ENCODE measurements at regions not wholly inside any gene's neighbourhood (a gene's known extent, or its start where the extent isn't known, plus 50 kb on each side); places are given as distances from the start of the nearest gene placed in this dataset.

DNA sequence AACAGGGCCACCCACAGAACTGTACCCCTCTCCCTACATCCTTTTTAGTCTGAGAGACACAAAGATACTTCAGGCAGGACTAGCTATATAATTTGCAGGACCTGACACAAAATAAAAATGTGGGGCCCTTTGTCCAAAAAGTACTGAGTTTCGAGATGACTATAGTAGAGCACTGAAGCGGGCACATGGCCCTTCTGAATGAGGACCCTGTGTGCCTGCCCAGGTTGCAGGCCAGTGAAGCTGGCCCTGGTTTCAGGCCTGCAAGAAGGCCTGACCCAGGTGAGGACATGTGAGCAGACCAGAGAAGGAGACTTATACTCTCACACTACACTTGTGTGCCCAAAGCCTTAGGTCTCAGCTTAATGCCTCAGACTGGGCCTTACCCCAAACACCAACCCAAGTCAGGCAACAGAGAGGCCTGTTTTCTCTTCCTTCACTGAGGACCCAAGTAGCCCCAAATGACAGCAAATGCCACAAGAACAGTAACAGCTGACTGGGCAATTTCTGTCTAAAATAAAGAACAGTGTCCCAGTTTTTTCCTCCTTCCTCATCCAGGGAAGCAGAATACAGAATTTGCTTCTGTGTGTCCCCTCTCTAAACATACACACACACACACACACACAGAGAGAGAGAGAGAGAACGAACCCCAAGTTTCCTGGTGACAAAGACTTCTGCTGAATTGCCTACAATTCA is 100.9 kb upstream of the ARHGEF3 start:
- Histone ChIP-seq H3K4me3 (ENCODE audit: low read depth, low read length) (no peak overlapping the region), H3K9me3 (ENCODE audit: control insufficient read depth in 2 of 2, low read length in 2 of 2) (no peaks in the 10 kb centered on the region), H3K36me3 (ENCODE audit: control insufficient read depth, insufficient read depth, low read length) (no peaks in the 10 kb centered on the region), H3K4me1 (ENCODE audit: control insufficient read depth, insufficient read depth, low read length, poor library complexity, severe bottlenecking) (peaks cover 8% of the 10 kb centered on the region), H3K27ac (ENCODE audit: insufficient read depth, low read length, poor library complexity, severe bottlenecking) (no peak overlapping the region), H3K27me3 (ENCODE audit: control insufficient read depth, insufficient read depth, low read length) (no peaks in the 10 kb centered on the region)
- Mint-ChIP-seq H3K27ac (peak overlapping the region in 2 of 3 donors; percentile 14 to 39), H3K4me1 (peaks cover 18 to 59% (median 42%) of the 10 kb centered on the region in 4 donors), H3K27me3 (no peaks in the 10 kb centered on the region), H3K36me3 (peaks cover 7% of the 10 kb centered on the region), H3K4me3 (peak overlapping the region in 1 of 4 donors; percentile 18), H3K9me3 (no peaks in the 10 kb centered on the region)
- ATAC-seq (ENCODE audit: low read depth in 2 of 2) = no peak
- DNase-seq = no peak

DNA sequence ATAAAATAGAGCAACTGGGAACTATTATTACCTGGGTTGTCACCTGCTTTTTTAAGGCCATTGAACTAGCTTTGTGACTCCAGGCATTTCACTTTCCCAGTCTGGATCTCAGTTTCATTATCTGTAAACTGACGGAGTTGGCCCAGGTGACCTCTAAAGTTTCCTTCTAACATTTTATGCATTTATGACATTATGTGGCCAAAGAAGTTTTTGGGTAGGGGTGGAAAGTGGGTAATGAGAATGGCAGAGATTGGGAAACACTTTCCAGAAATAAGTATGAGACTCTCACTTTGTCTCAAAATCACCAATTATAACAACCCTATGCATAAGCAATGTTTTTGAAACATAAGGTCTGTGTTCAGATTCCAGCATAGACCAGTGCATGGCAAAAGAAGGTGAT is 99.1 kb upstream of the ARHGEF3 start:
- Mint-ChIP-seq H3K4me3 (no peak overlapping the region), H3K9me3 (no peaks in the 10 kb centered on the region), H3K36me3 (peaks cover 17% of the 10 kb centered on the region), H3K27me3 (no peaks in the 10 kb centered on the region), H3K27ac (no peak overlapping the region), H3K4me1 (peaks cover 13 to 66% (median 50%) of the 10 kb centered on the region in 4 donors)
- Histone ChIP-seq H3K27ac (ENCODE audit: insufficient read depth, low read length, poor library complexity, severe bottlenecking) (no peak overlapping the region), H3K9me3 (ENCODE audit: control insufficient read depth in 2 of 2, low read length in 2 of 2) (no peaks in the 10 kb centered on the region), H3K27me3 (ENCODE audit: control insufficient read depth, insufficient read depth, low read length) (no peaks in the 10 kb centered on the region), H3K4me3 (ENCODE audit: low read depth, low read length) (no peak overlapping the region), H3K4me1 (ENCODE audit: control insufficient read depth, insufficient read depth, low read length, poor library complexity, severe bottlenecking) (peaks cover 8% of the 10 kb centered on the region), H3K36me3 (ENCODE audit: control insufficient read depth, insufficient read depth, low read length) (peaks cover 3% of the 10 kb centered on the region)
- no peak for ATAC-seq (ENCODE audit: low read depth in 2 of 2)
- DNase-seq = no peak

DNA sequence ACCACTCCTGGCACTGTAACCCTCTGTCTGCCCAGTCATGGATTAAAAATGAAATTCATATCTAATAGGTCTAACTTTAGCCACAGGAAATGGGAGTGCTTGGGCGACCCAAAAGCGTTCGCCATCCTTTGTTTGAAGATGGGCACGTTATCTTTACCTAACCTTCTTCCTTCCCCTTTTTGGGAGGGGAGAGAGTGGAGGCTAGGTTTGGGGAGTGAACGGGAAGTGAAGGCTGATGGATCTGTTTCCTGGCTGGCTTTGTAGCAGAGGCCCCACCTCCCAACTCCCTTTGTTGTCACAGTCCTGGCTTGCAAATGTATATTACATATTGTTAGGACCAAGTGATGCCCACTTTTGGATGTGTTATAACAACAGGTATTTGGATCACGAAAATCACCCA is 98.1 kb upstream of the ARHGEF3 start:
- Histone ChIP-seq H3K4me1 (ENCODE audit: control insufficient read depth, insufficient read depth, low read length, poor library complexity, severe bottlenecking) (peaks cover 11% of the 10 kb centered on the region), H3K27me3 (ENCODE audit: control insufficient read depth, insufficient read depth, low read length) (no peaks in the 10 kb centered on the region), H3K36me3 (ENCODE audit: control insufficient read depth, insufficient read depth, low read length) (peaks cover 3% of the 10 kb centered on the region), H3K4me3 (ENCODE audit: low read depth, low read length) (no peak overlapping the region), H3K9me3 (ENCODE audit: control insufficient read depth in 2 of 2, low read length in 2 of 2) (no peaks in the 10 kb centered on the region), H3K27ac (ENCODE audit: insufficient read depth, low read length, poor library complexity, severe bottlenecking) (no peak overlapping the region)
- ATAC-seq (ENCODE audit: low read depth in 2 of 2) (no peak), DNase-seq (no peak)
- no peaks in the 10 kb centered on the region for H3K9me3 Mint-ChIP-seq
- H3K27me3 Mint-ChIP-seq = no peaks in the 10 kb centered on the region
- H3K4me1 Mint-ChIP-seq = peaks cover 13 to 64% (median 45%) of the 10 kb centered on the region in 4 donors
- H3K4me3 Mint-ChIP-seq = no peak overlapping the region
- peaks cover 19% of the 10 kb centered on the region for H3K36me3 Mint-ChIP-seq
- H3K27ac Mint-ChIP-seq = peak overlapping the region in 1 of 3 donors; percentile 82

DNA sequence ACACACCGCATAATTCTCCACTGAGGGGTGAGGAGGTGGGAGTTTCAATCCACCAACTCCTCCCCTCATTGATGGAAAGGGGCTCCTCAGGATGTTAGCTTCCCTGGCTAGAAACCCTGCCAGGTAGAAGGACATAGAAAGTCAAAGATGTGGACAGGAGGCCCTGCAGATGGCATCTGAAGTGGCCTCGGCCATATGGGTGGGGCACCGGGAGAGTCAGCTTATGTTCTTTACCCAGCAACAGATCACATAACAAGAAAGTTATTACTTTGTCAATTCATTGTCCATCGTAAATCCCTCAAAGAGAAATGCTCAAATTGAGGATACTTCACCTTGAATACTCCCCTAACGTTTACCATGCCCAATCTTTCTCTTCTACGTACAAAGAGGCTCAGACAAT is 97.3 kb upstream of the ARHGEF3 start:
- Histone ChIP-seq H3K4me3 (ENCODE audit: low read depth, low read length) (no peak overlapping the region), H3K36me3 (ENCODE audit: control insufficient read depth, insufficient read depth, low read length) (peaks cover 3% of the 10 kb centered on the region), H3K9me3 (ENCODE audit: control insufficient read depth in 2 of 2, low read length in 2 of 2) (no peaks in the 10 kb centered on the region), H3K4me1 (ENCODE audit: control insufficient read depth, insufficient read depth, low read length, poor library complexity, severe bottlenecking) (peaks cover 14% of the 10 kb centered on the region), H3K27me3 (ENCODE audit: control insufficient read depth, insufficient read depth, low read length) (no peaks in the 10 kb centered on the region), H3K27ac (ENCODE audit: insufficient read depth, low read length, poor library complexity, severe bottlenecking) (no peak overlapping the region)
- no peaks in the 10 kb centered on the region for H3K9me3 Mint-ChIP-seq
- H3K27ac Mint-ChIP-seq = peak overlapping the region in 2 of 3 donors; percentile 12 to 50
- ATAC-seq (ENCODE audit: low read depth in 2 of 2) (no peak), DNase-seq (no peak)
- peaks cover 13 to 65% (median 44%) of the 10 kb centered on the region in 4 donors for H3K4me1 Mint-ChIP-seq
- H3K27me3 Mint-ChIP-seq = no peaks in the 10 kb centered on the region
- no peak overlapping the region for H3K4me3 Mint-ChIP-seq
- peaks cover 19% of the 10 kb centered on the region for H3K36me3 Mint-ChIP-seq

DNA sequence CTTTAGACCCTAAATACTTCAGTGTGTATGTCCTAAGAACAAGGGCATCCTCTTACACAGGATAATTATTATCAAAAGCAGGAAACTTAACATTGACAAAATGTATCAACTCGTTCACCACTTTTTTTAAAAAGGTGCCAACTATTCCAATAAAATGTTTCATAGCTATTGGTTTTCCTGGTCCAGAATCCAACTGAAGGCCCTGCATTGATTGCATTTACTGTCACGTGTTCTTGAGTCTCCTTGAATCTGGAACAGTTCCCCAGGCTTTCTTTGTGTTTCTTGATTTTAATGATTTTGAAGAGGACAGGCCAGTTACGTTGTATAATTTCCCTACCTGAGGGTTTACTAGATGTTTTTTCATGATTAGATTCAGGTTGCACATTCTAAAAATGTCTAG is 94.6 kb upstream of the ARHGEF3 start:
- H3K27ac ChIP-seq (ENCODE audit: insufficient read depth, low read length, poor library complexity, severe bottlenecking) = no peak overlapping the region
- peaks cover 8 to 62% (median 43%) of the 10 kb centered on the region in 4 donors for H3K4me1 Mint-ChIP-seq
- H3K27me3 ChIP-seq (ENCODE audit: control insufficient read depth, insufficient read depth, low read length) = no peaks in the 10 kb centered on the region
- no peaks in the 10 kb centered on the region for H3K9me3 Mint-ChIP-seq
- peaks cover 3% of the 10 kb centered on the region for H3K36me3 ChIP-seq (ENCODE audit: control insufficient read depth, insufficient read depth, low read length)
- H3K4me1 ChIP-seq (ENCODE audit: control insufficient read depth, insufficient read depth, low read length, poor library complexity, severe bottlenecking) = peaks cover 13% of the 10 kb centered on the region
- peaks cover 14% of the 10 kb centered on the region for H3K36me3 Mint-ChIP-seq
- no peak for ATAC-seq (ENCODE audit: low read depth in 2 of 2)
- H3K9me3 ChIP-seq (ENCODE audit: control insufficient read depth in 2 of 2, low read length in 2 of 2) = no peaks in the 10 kb centered on the region
- H3K4me3 ChIP-seq (ENCODE audit: low read depth, low read length) = no peak overlapping the region
- H3K27me3 Mint-ChIP-seq = no peaks in the 10 kb centered on the region
- no peak for DNase-seq
- no peak overlapping the region for H3K4me3 Mint-ChIP-seq
- H3K27ac Mint-ChIP-seq = no peak overlapping the region

DNA sequence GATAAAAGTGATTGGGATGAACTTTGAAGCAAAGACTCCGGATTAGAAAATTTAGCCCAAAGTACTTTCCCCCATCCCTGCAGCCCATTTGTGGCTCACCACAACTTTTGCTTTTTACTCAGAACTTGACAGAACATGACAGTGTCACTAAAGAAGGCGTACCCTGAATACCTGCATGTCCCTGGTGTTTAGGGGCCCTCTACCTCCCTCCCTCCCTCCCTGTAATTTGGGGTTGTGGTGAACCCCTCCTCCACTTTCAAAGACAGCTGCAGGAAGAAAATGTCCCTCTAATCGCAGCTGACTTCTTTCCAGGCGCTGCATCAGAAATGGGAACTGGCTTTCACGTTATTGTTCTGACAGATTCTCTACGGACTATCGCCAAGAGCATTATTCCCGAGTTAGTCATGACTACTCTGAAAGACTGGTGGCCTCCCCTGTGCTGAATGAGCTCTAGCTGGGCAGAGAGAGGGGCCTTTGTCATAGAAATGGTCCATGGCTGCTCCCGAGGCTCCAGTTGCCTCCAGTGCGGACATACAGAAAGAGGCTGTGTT is 93.2 kb upstream of the ARHGEF3 start:
- Histone ChIP-seq H3K4me3 (ENCODE audit: low read depth, low read length) (no peak overlapping the region), H3K9me3 (ENCODE audit: control insufficient read depth in 2 of 2, low read length in 2 of 2) (no peaks in the 10 kb centered on the region), H3K36me3 (ENCODE audit: control insufficient read depth, insufficient read depth, low read length) (peaks cover 3% of the 10 kb centered on the region), H3K27me3 (ENCODE audit: control insufficient read depth, insufficient read depth, low read length) (no peaks in the 10 kb centered on the region), H3K27ac (ENCODE audit: insufficient read depth, low read length, poor library complexity, severe bottlenecking) (no peak overlapping the region), H3K4me1 (ENCODE audit: control insufficient read depth, insufficient read depth, low read length, poor library complexity, severe bottlenecking) (peaks cover 27% of the 10 kb centered on the region)
- Mint-ChIP-seq H3K27me3 (no peaks in the 10 kb centered on the region), H3K9me3 (no peaks in the 10 kb centered on the region), H3K27ac (no peak overlapping the region), H3K36me3 (peaks cover 14% of the 10 kb centered on the region), H3K4me3 (peak overlapping the region in 1 of 4 donors; percentile 38), H3K4me1 (peaks cover 15 to 67% (median 45%) of the 10 kb centered on the region in 4 donors)
- no peak for ATAC-seq (ENCODE audit: low read depth in 2 of 2)
- DNase-seq = peak in 1 of 3 donors; percentile 33

DNA sequence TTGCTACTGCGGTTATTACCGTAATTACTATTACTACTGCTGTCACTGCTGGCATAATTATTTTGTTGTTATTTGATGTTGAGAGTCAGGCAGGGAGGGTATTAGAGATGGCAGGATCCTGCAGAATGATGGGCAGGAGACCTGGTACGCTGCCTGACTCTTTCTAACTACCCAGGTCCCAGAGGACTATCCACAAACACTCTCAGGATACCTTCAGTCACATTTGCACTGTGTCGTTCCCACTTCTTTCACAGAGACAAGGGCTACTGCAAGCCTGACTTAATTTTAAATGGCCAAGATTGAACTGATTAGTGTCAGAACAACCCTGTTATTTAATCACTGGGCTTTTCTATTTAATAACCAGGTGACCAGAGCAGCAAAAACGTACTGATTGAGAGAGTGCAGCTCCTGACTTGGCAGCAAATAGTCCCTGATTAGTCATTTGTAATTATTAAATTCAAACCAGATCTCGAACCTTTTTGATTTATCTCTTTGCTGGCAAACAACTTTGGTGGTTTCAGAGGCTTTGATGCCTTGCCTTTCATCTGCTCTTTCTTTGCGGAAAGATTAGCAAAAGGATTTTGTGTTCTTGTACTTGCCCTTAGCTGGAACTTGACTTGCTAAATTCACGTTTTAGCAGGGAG is 88.8 kb upstream of the ARHGEF3 start:
- peak overlapping the region; percentile 66 for H3K4me3 ChIP-seq (ENCODE audit: low read depth, low read length)
- ATAC-seq (ENCODE audit: low read depth in 2 of 2) (peak in 1 of 2 donors; percentile 37), DNase-seq (peak in 2 of 3 donors; percentile 48)
- Mint-ChIP-seq H3K9me3 (no peaks in the 10 kb centered on the region), H3K36me3 (peaks cover 8% of the 10 kb centered on the region), H3K4me1 (peaks cover 25 to 83% (median 61%) of the 10 kb centered on the region in 4 donors), H3K27ac (peak overlapping the region; percentile 81 to 84 (median 81)), H3K27me3 (no peaks in the 10 kb centered on the region), H3K4me3 (peak overlapping the region in 3 of 4 donors; percentile 27 to 67 (median 61))
- H3K36me3 ChIP-seq (ENCODE audit: control insufficient read depth, insufficient read depth, low read length) = no peaks in the 10 kb centered on the region
- H3K9me3 ChIP-seq (ENCODE audit: control insufficient read depth in 2 of 2, low read length in 2 of 2) = no peaks in the 10 kb centered on the region
- no peak overlapping the region for H3K27ac ChIP-seq (ENCODE audit: insufficient read depth, low read length, poor library complexity, severe bottlenecking)
- peaks cover 69% of the 10 kb centered on the region for H3K4me1 ChIP-seq (ENCODE audit: control insufficient read depth, insufficient read depth, low read length, poor library complexity, severe bottlenecking)
- H3K27me3 ChIP-seq (ENCODE audit: control insufficient read depth, insufficient read depth, low read length) = no peaks in the 10 kb centered on the region

Measured in CD4-positive, CD25-positive, alpha-beta regulatory T cell (primary cell).